ENCODE measurements at regions not wholly inside any gene's neighbourhood (a gene's known extent, or its start where the extent isn't known, plus 50 kb on each side); places are given as distances from the start of the nearest gene placed in this dataset.

- no peak for DNase-seq
Measured at GRCh38 chr11:11076879-11077278, 219.0 kb upstream of the ZBED5 start.

- no peak for DNase-seq
Measured at GRCh38 chr11:11076276-11076675, 218.4 kb upstream of the ZBED5 start.

DNA sequence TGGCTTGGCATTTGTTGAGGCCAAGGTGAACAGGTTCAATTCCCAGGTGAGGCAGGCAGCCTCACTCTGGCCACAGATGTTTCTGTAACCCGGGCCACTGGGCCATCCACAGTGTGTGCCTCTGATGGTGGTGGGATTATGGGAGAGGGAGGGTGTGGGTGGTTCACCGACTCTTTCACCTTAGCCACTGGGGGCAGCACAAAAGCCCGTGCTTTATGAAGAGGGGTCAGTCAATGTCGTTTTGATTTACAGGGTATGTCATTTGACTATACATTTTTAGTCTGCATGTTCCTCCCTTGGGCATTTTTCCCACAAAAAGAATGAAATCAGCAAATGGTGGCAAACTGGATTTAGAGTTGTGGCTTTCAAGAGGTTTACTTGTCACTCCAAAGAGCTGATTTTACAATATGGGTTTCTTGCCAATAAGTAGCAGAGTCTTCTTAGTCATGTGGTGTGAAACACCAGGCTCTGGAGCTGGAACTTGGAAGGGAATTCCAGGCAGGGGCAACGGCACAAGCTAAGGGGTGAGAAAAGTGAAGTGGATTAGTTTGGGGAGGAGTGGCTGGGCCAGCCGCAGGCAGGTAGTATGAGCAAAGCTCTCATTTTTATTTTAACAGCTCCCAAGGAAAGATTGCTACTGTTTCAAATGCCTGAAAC is 217.8 kb upstream of the ZBED5 start:
- DNase-seq: no peak

DNA sequence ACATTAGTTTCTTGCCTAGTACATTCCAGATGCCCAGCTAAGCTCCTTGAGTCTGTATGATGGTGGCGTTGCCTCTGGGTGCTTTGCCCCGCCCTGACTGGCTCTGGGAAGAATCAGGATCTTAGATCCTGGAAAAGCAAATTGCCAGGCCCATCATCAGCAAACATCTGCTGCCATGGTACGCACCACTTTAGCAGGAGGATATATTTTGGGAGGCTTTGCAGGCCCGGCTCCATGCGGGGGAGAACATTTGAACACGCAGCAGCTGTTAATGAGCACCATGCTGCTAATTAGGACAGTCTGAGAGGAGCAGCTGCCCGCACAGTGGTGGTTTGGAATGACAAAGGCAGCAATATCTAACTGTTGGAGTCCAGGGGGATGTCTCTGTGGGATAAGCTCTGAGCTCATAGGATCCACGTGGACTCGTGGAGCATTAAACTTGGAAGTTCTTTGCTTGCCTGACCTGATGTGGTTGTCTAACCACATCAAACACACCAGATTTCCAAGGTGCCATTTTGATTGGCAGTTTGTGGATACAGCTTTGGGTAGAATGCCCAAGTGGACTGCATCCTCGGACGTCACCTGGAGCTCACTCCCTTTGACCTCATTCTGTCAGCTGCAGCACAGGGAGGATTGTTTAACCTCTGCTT is 217.0 kb upstream of the ZBED5 start:
- DNase-seq: no peak

- no peak for DNase-seq
Measured at GRCh38 chr11:11073996-11074395, 216.1 kb upstream of the ZBED5 start.

DNA sequence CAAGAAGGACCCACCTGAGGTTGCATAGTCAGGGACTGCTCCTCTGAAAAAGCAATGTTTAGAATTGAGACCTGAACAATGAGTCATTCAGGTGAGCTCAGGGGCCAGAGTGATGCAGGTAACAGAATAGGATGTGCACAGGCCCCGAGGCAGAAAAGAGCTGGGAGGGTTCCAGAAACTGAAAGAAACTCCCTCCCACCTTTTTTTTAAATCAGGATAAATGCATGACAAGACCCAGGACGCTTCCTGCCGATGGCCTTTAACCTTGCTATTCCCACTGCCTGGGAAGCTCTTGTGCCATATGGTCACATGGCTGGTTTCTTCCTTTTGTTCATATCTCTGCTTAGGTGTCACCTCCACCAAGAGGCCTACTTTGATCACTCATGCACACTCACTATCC is 214.2 kb upstream of the ZBED5 start:
- DNase-seq: no peak

GRCh38 chr11:11071486-11071885 is 213.6 kb upstream of the ZBED5 start:
- no peak for DNase-seq

DNA sequence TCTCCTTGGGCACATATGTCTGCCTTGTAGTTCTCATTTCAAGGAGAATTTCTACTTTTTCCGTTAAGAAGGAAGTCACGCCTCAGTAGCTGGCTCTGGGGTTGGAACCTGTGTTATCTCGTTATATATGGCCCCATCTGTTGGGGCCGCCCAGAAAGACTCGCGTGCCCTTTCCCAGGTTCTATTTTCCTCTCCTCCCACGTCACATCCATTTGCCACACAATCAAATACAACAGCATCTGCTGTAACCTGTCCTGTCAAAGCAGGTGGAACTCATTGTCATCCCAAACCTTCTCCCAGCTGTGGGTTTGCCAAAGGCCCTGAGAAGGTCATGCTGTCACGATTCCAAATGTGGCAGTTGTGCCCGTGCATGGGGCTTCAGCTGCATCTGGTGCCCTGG is 213.1 kb upstream of the ZBED5 start:
- DNase-seq: no peak

GRCh38 chr11:11069841-11070835 is 212.3 kb upstream of the ZBED5 start:
- DNase-seq: no peak

DNA sequence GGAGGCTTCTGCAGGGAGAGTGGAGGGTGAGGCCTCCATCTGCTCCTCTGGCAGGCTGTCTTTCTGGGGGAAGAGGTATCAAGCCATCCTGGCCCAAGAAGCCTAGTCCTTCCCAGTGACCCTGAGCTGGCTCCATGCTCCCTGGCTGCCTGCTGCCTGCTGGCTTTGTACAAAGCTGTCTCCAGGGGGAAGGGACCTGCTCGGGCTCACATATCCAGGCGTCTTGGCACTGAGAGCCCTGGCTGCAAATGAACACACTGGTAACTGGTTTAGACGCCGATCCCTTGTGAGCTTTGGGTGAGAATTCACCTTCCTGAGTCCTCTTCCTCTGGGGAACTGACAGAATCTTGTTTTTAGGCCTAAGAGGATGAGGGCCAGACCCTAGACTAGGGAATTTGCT is 210.3 kb upstream of the ZBED5 start:
- no peak for DNase-seq

- DNase-seq: no peak
Measured at GRCh38 chr11:11065396-11065795, 207.5 kb upstream of the ZBED5 start.

GRCh38 chr11:11057472-11057854 is 199.6 kb upstream of the ZBED5 start:
- DNase-seq: no peak

DNA sequence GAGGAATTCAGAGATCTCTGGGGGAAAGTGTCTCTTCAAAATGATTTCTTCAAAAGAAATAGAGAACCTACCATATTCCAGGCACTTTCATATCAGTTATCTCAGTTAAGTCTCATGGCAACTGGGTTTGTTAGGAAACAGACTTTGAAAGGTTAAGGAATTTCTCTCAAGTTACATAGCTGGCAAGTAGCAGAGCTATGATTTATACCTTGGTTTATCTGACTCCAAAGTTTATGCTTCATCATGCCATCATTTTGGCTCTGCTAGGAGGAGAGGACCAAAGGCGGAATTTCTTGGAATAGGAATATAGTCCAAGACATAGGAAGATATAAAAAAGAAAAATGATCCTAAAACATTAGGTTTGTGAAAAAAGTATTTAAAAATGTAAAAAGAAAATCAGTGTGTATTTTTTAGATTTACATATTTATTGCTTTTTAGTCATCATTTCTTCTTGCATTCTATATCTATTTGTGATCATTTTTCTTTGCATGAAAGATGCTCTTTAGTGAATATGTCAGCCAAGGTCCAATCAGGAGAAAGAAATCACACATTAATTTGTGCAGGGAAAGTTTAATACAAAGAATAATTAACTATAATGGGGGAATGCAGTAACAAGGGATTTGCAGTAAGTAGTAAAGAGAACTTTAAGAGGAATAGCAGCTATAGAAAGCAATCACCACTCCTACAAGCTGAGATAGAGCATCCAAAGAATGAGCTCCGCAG is 199.1 kb upstream of the ZBED5 start:
- DNase-seq: no peak

- no peak for DNase-seq
Measured at GRCh38 chr11:11056316-11056715, 198.5 kb upstream of the ZBED5 start.

DNA sequence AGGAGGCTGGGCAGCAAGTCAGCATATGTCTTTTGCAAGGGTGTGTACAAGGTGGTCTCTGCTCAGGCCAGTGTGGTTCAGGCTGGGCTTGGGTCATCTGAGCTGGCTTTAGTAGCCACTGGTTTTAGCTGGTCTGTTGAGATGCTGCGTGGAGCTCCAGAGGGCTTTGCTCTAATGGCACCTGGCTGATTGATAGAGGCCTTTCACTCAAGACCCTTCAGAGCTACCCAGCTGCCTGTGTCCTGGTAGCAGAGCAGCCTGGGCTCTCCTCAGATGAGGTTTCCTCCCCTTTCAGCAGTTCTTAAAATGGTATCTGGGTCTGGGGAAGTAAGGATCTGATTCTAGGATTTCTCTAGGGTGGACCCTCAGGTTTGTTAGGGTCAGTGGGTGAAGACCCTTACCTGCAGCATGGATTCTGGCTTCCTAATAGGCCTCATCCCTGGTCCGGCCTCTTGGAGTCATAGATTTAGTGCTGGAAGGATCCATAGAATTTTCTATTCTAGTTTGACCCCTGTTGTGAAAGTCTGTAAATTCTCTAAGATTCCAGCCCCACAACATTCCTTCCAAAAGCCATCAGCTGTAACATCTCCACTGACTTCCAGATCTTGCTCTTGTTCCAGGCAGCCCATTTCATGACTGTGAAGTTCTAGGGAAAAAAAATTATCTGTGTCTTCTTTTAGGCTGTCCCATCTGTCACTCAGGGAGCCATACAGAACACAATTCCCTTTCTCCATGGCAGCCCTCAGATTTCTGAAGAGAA is 190.2 kb upstream of the ZBED5 start:
- no peak for DNase-seq

GRCh38 chr11:11046781-11047180 is 188.9 kb upstream of the ZBED5 start:
- no peak for DNase-seq

GRCh38 chr11:11045156-11045930 is 187.5 kb upstream of the ZBED5 start:
- no peak for DNase-seq

DNA sequence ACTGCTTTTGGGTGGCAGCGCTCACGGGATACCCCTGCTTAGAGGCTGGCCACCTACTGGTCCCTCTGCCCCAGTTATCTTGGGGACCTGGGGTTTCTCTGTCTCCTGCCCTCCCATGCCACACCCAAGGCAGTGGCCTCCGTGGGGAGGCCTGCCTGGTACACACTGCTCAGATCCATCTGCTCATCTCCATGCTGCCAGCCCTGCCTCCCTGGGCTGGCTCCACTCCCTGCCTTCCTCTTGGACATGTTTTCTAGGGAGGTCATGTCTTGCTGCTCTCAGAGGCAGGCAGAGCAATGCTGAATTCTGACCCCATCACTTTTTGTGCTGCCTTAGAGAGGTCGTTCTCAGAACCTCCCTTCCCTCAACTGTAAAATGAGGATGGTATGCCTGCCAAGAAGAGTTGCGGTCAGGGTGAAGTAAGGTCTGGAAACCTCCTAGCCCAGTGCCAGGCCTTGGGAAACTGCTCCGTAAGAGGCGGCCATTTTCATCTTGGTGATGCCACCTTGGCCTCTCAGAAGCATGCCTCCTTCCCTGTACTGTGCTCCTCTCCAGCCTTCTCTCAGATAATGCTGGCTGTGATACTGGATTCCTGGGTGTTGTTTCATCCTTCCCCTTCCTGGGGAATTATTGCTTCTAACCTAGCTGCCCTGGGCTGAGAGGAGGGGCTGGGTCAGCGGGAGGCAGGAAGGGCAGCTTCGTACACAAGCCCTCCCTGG is 186.4 kb upstream of the ZBED5 start:
- no peak for DNase-seq

DNA sequence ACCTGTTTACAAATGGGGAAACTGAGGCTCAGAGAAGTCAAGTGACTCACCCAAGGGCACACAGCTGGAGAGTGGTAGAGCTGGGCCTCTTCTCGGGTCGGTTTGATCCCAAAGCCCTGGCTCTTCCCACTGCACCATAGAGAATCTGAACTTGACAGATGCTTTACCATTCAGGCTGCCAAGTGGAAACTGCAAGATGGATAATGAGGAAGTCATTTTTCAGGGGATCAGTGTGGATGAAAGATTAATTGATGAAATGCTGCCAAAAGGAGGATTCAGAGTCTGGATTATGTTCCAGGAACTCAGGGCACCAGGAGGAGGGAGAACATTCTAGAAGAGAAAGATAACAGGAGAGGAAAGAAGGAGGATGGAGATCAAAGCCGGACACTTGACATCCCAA is 185.9 kb upstream of the ZBED5 start:
- DNase-seq: no peak

GRCh38 chr11:11039208-11039965 is 181.5 kb upstream of the ZBED5 start:
- no peak for DNase-seq

Data from hippocampal formation (tissue), 2 donors.